ENCODE measurements at regions not wholly inside any gene's neighbourhood (a gene's known extent, or its start where the extent isn't known, plus 50 kb on each side); places are given as distances from the start of the nearest gene placed in this dataset.

- Histone ChIP-seq H3K27ac (ENCODE audit: low read depth in 1 of 2, low read length in 2 of 2) (no peak overlapping the region), H3K9ac (ENCODE audit: low read depth in 1 of 2, low read length in 2 of 2) (no peak overlapping the region), H3K27me3 (ENCODE audit: control insufficient read depth in 4 of 4, insufficient read depth in 4 of 4, low read length in 3 of 4) (no peaks in the 10 kb centered on the region), H3K9me3 (ENCODE audit: control insufficient read depth in 4 of 4, low read length in 3 of 4) (no peaks in the 10 kb centered on the region), H3K36me3 (ENCODE audit: control insufficient read depth in 4 of 4, insufficient read depth in 3 of 4, low read depth in 1 of 4, low read length in 3 of 4) (no peaks in the 10 kb centered on the region), H3K4me1 (ENCODE audit: control insufficient read depth in 4 of 4, insufficient read depth in 4 of 4, low read length in 3 of 4) (no peaks in the 10 kb centered on the region), H3K4me3 (ENCODE audit: low read depth in 1 of 3, low read length in 3 of 3) (no peak overlapping the region)
- no peak for DNase-seq (ENCODE audit: low spot score)
- WGBS: 98% methylated on average over 2 of the region's 2 CpGs
- TF ChIP-seq ATF3 (IDR thresholded peaks at IDR 0.05) (no peak), REST (IDR thresholded peaks at IDR 0.05) (no peak), SP1 (IDR thresholded peaks at IDR 0.05) (no peak), ZBTB33 (IDR thresholded peaks at IDR 0.05) (no peak), GABPA (IDR thresholded peaks at IDR 0.05 in 1 of 2, conservative IDR thresholded peaks at IDR 0.05 in 1 of 2) (no peak), TAF1 (conservative IDR thresholded peaks at IDR 0.05) (no peak), RXRA (IDR thresholded peaks at IDR 0.05) (no peak)
These were observed 400.9 kb downstream of the SH2D1A start for GRCh38 chrX:124747295-124747694.

- Histone ChIP-seq H3K27me3 (ENCODE audit: control insufficient read depth in 4 of 4, insufficient read depth in 4 of 4, low read length in 3 of 4) (no peaks in the 10 kb centered on the region), H3K4me3 (ENCODE audit: low read depth in 1 of 3, low read length in 3 of 3) (no peak overlapping the region), H3K9ac (ENCODE audit: low read depth in 1 of 2, low read length in 2 of 2) (no peak overlapping the region), H3K9me3 (ENCODE audit: control insufficient read depth in 4 of 4, low read length in 3 of 4) (no peaks in the 10 kb centered on the region), H3K36me3 (ENCODE audit: control insufficient read depth in 4 of 4, insufficient read depth in 3 of 4, low read depth in 1 of 4, low read length in 3 of 4) (no peaks in the 10 kb centered on the region), H3K27ac (ENCODE audit: low read depth in 1 of 2, low read length in 2 of 2) (no peak overlapping the region), H3K4me1 (ENCODE audit: control insufficient read depth in 4 of 4, insufficient read depth in 4 of 4, low read length in 3 of 4) (no peaks in the 10 kb centered on the region)
- WGBS: 93% methylated on average over 1 of the region's 1 CpG
- no peak for TF ChIP-seq NR2F2 (IDR thresholded peaks at IDR 0.05)
- no peak for TF ChIP-seq RAD21 (IDR thresholded peaks at IDR 0.05)
- no peak for TF ChIP-seq FOXA1 (IDR thresholded peaks at IDR 0.05)
- no peak for TF ChIP-seq JUND (IDR thresholded peaks at IDR 0.05)
- TF ChIP-seq FOXA2 (IDR thresholded peaks at IDR 0.05): no peak
- TF ChIP-seq RXRA (IDR thresholded peaks at IDR 0.05): no peak
- no peak for TF ChIP-seq EGR1 (IDR thresholded peaks at IDR 0.05; ENCODE audit: low read depth in 2 of 2)
- no peak for TF ChIP-seq GABPA (IDR thresholded peaks at IDR 0.05 in 1 of 2, conservative IDR thresholded peaks at IDR 0.05 in 1 of 2)
- no peak for TF ChIP-seq TAF1 (conservative IDR thresholded peaks at IDR 0.05)
- TF ChIP-seq HNF4G (IDR thresholded peaks at IDR 0.05): no peak
- TF ChIP-seq YY1 (IDR thresholded peaks at IDR 0.05): no peak
- TF ChIP-seq ZBTB33 (IDR thresholded peaks at IDR 0.05): no peak
- no peak for TF ChIP-seq REST (IDR thresholded peaks at IDR 0.05)
- TF ChIP-seq HNF4A (conservative IDR thresholded peaks at IDR 0.05): no peak
- TF ChIP-seq MAX (IDR thresholded peaks at IDR 0.05): no peak
- TF ChIP-seq SP1 (IDR thresholded peaks at IDR 0.05): no peak
- no peak for TF ChIP-seq ATF3 (IDR thresholded peaks at IDR 0.05)
- no peak for DNase-seq (ENCODE audit: low spot score)
These were observed 418.0 kb downstream of the SH2D1A start for GRCh38 chrX:124764354-124764753.
